SKM-1 (cell line): ENCODE measurements at regions not wholly inside any gene's neighbourhood (a gene's known extent, or its start where the extent isn't known, plus 50 kb on each side); places are given as distances from the start of the nearest gene placed in this dataset.

Experiments used
- DNase-seq: peaks from one replicate; lab custom pipeline; 2025; ENCODE audit not compliant: unreplicated experiment; lab: John Stamatoyannopoulos, UW

GRCh38 chr2:102951249-102951648 lies 189.4 kb downstream of the TMEM182 start:
- no peak for DNase-seq

GRCh38 chr2:102967451-102967850 lies 205.6 kb downstream of the TMEM182 start:
- DNase-seq: no peak

GRCh38 chr2:102968375-102968774 lies 206.5 kb downstream of the TMEM182 start:
- DNase-seq: no peak

- no peak for DNase-seq
Observed at GRCh38 chr2:102971701-102972100, 209.9 kb downstream of the TMEM182 start.

GRCh38 chr2:102975996-102976975 lies 214.5 kb downstream of the TMEM182 start:
- DNase-seq: peak; percentile 6

GRCh38 chr2:102977426-102978090 lies 215.7 kb downstream of the TMEM182 start:
- DNase-seq: no peak

GRCh38 chr2:102978091-102978490 lies 216.3 kb downstream of the TMEM182 start:
- DNase-seq: no peak

GRCh38 chr2:102979429-102979828 lies 217.6 kb downstream of the TMEM182 start:
- DNase-seq: no peak

- DNase-seq: no peak
Observed at GRCh38 chr2:102983786-102984185, 222.0 kb downstream of the TMEM182 start.

GRCh38 chr2:102986826-102987490 lies 225.1 kb downstream of the TMEM182 start:
- DNase-seq: no peak

- no peak for DNase-seq
Observed at GRCh38 chr2:102992607-102993006, 230.8 kb downstream of the TMEM182 start.

GRCh38 chr2:102999958-103000357 lies 238.1 kb downstream of the TMEM182 start:
- no peak for DNase-seq

GRCh38 chr2:103002954-103003353 lies 241.1 kb downstream of the TMEM182 start:
- no peak for DNase-seq

GRCh38 chr2:103003750-103004260 lies 242.0 kb downstream of the TMEM182 start:
- no peak for DNase-seq

- no peak for DNase-seq
Observed at GRCh38 chr2:103004426-103004942, 242.7 kb downstream of the TMEM182 start.

GRCh38 chr2:103005393-103005792 lies 243.6 kb downstream of the TMEM182 start:
- DNase-seq: no peak

- DNase-seq: no peak
Observed at GRCh38 chr2:103007086-103007485, 245.3 kb downstream of the TMEM182 start.

- DNase-seq: no peak
Observed at GRCh38 chr2:103008586-103008985, 246.8 kb downstream of the TMEM182 start.

- no peak for DNase-seq
Observed at GRCh38 chr2:103009871-103010270, 248.0 kb downstream of the TMEM182 start.

GRCh38 chr2:103010306-103010705 lies 248.5 kb downstream of the TMEM182 start:
- no peak for DNase-seq

- no peak for DNase-seq
Observed at GRCh38 chr2:103010751-103011150, 248.9 kb downstream of the TMEM182 start.
